K562 (cell line): ENCODE measurements at regions not wholly inside any gene's neighbourhood (a gene's known extent, or its start where the extent isn't known, plus 50 kb on each side); places are given as distances from the start of the nearest gene placed in this dataset.

Experiments
- ATAC-seq: fragments of 200-7000 bp; cut with Tn5 transposase; 3 replicates; pipeline ENCODE4 v1.9.1; 2020; ENCODE audit warnings: moderate library complexity
- BruUV-seq: library from RNA; stranded (reverse); fragments of 400-500 nt; replicated peaks from 2 replicates; lab custom pipeline; 2021; lab: Mats Ljungman, UMichigan
- CTCF ChIA-PET: fragments of 300-600 bp; formaldehyde crosslinking; extraction: SDS; loops from one replicate; lab custom pipeline; 2021; ENCODE audit warnings: low intra/inter-chr PET ratio; lab: Yijun Ruan, JAX
- POLR2A ChIA-PET: fragments of 300-600, 350-650 bp; sonication (Branson Sonifier 250); formaldehyde crosslinking; extraction: SDS; loops from one replicate; lab custom pipeline; 2021; ENCODE audit warnings: antibody characterized with exemption, inconsistent platforms; lab: Yijun Ruan, JAX
- DNase-seq, 4 experiments: peaks; one replicate each; pipeline versions ENCODE4 v3.0.0 to v3.0.0-alpha.2; 2011 to 2018; ENCODE audit warnings: low spot score in 3 of 4, mixed read lengths in 3 of 4; ENCODE audit errors: extremely low read depth in 1 of 4
- FAIRE-seq: peaks from 2 replicates; lab custom pipeline; 2011; peaks lifted over from hg19 to GRCh38; lab: Jason Lieb, UNC
- H2AFZ ChIP-seq: 2 replicates; pipeline ENCODE4 v1.6.0; 2011; ENCODE audit warnings: low read depth, low read length, control low read depth, inconsistent platforms
- H3K27ac ChIP-seq: fragments of 200-600 bp; 3 replicates; pipeline ENCODE4 v1.8.0; 2011; ENCODE audit warnings: low read depth, mild to moderate bottlenecking, control low read depth, inconsistent platforms, low read length, moderate library complexity, mixed read lengths; ENCODE audit errors: extremely low read depth
- H3K27me3 ChIP-seq, 2 experiments: fragments of 300-600 bp in 1 of 2; 2 replicates in 1 of 2; 3 replicates in 1 of 2; pipeline versions ENCODE4 v1.6.0 to v1.8.0; 2011; ENCODE audit warnings: inconsistent platforms in 2 of 2, low read length in 2 of 2, mild to moderate bottlenecking in 1 of 2, mixed read lengths in 1 of 2, moderate library complexity in 1 of 2; ENCODE audit not compliant: control insufficient read depth in 2 of 2, insufficient read depth in 2 of 2
- H3K36me3 ChIP-seq: fragments of 300-600 bp; 3 replicates; pipeline ENCODE4 v1.8.0; 2011; ENCODE audit warnings: mild to moderate bottlenecking, low read length, inconsistent platforms; ENCODE audit not compliant: control insufficient read depth, insufficient read depth
- H3K4me1 ChIP-seq, 2 experiments: fragments of 200-600 bp in 1 of 2; replicated peaks in 1 of 2; 2 replicates in 1 of 2; 3 replicates in 1 of 2; pipeline versions ENCODE4 v1.5.1 to v1.8.0; 2011; ENCODE audit warnings: inconsistent platforms in 2 of 2, low read length in 2 of 2, mild to moderate bottlenecking in 1 of 2, mixed read lengths in 1 of 2, moderate library complexity in 1 of 2; ENCODE audit not compliant: control insufficient read depth in 2 of 2, insufficient read depth in 2 of 2
- H3K4me2 ChIP-seq: 2 replicates; pipeline ENCODE4 v1.6.1; 2011; ENCODE audit warnings: low read length, control low read depth, inconsistent platforms, mixed read lengths; ENCODE audit not compliant: insufficient read depth
- H3K4me3 ChIP-seq: fragments of 200-600 bp; sonication (generic), shearing (Covaris generic); 2 replicates; pipeline ENCODE4 v1.5.1; 2016; ENCODE audit warnings: control low read depth, inconsistent platforms
- H3K79me2 ChIP-seq: fragments of 200-600 bp; 3 replicates; pipeline ENCODE4 v1.8.0; 2011; ENCODE audit warnings: low read length, inconsistent platforms; ENCODE audit not compliant: control insufficient read depth, insufficient read depth
- H3K9ac ChIP-seq, 2 experiments: 2 replicates each; pipeline versions ENCODE4 v1.6.0 to v1.6.1; 2011; ENCODE audit warnings: low read depth in 2 of 2, low read length in 2 of 2, control low read depth in 1 of 2, inconsistent platforms in 1 of 2, mild to moderate bottlenecking in 1 of 2, mixed read lengths in 1 of 2; ENCODE audit not compliant: insufficient read depth in 1 of 2
- H3K9me1 ChIP-seq: one replicate; pipeline ENCODE4 v1.6.0; 2011; ENCODE audit warnings: inconsistent platforms, mild to moderate bottlenecking, low read length, moderate library complexity; ENCODE audit not compliant: control insufficient read depth, insufficient read depth
- H3K9me3 ChIP-seq: replicated peaks from 2 replicates; pipeline ENCODE4 v1.5.1; 2011; ENCODE audit warnings: low read depth, low read length, inconsistent platforms; ENCODE audit not compliant: control insufficient read depth, insufficient read depth
- H4K20me1 ChIP-seq: replicated peaks from 2 replicates; pipeline ENCODE4 v1.6.1; 2011; ENCODE audit warnings: low read length, inconsistent platforms, mixed read lengths; ENCODE audit not compliant: control insufficient read depth, insufficient read depth
- CBFA2T3 ChIP-seq: fragments of 450-650 bp; IDR thresholded peaks from 2 replicates; pipeline ENCODE4 v1.6.1; 2017
- E2F8 ChIP-seq: fragments of 450-650 bp; IDR thresholded peaks from 2 replicates; pipeline ENCODE4 v1.7.1; 2018; ENCODE audit warnings: mild to moderate bottlenecking, low read depth; ENCODE audit not compliant: partially characterized antibody
- ETS1 ChIP-seq: conservative IDR thresholded peaks from 2 replicates; pipeline ENCODE4 v1.6.1; 2011; ENCODE audit warnings: low read depth, mild to moderate bottlenecking, low read length; ENCODE audit not compliant: control insufficient read depth
- ID3 ChIP-seq, 2 experiments: fragments of 250-450 bp in 1 of 2; fragments of 450-650 bp in 1 of 2; sonication (Bioruptor Pico) in 1 of 2; IDR thresholded peaks; 2 replicates each; pipeline versions ENCODE4 v1.6.1 to v1.8.0; 2016 to 2021; ENCODE audit warnings: mild to moderate bottlenecking in 2 of 2, moderate library complexity in 2 of 2, missing compliant biosample characterization in 1 of 2, missing genetic modification characterization in 1 of 2
- KDM4B ChIP-seq, 2 experiments: fragments of 450-650 bp in 1 of 2; sonication (generic) in 1 of 2; IDR thresholded peaks; 2 replicates each; pipeline ENCODE4 v1.6.1; 2016 to 2017; ENCODE audit warnings: borderline replicate concordance in 2 of 2, antibody characterized with exemption in 1 of 2, low read depth in 1 of 2, mild to moderate bottlenecking in 1 of 2
- MEIS2 ChIP-seq: fragments of 450-650 bp; IDR thresholded peaks from 2 replicates; pipeline ENCODE4 v1.6.1; 2014; ENCODE audit warnings: mild to moderate bottlenecking; ENCODE audit not compliant: partially characterized antibody
- MYC ChIP-seq, 2 experiments: fragments of 250-450 bp in 1 of 2; sonication (Bioruptor Pico) in 1 of 2; IDR thresholded peaks; 2 replicates each; pipeline versions ENCODE4 v1.5.1 to v1.6.1; 2012 to 2021; ENCODE audit warnings: low read depth in 2 of 2, borderline replicate concordance in 1 of 2, improper control_type of control experiment in 1 of 2, low read length in 1 of 2, mild to moderate bottlenecking in 1 of 2, moderate library complexity in 1 of 2
- SAP30 ChIP-seq: fragments of 200-600 bp; sonication (generic); IDR thresholded peaks from 2 replicates; pipeline ENCODE4 v1.6.1; 2012; ENCODE audit warnings: borderline replicate concordance, low read depth, mild to moderate bottlenecking, moderate library complexity, low read length, control low read depth, inconsistent platforms; ENCODE audit not compliant: insufficient read depth, poor library complexity, severe bottlenecking
- WGBS: fragments of 100-300 bp; shearing (Covaris generic); methylation state at CpG from one replicate; pipeline ENCODE4 v1.1.6; 2016; ENCODE audit warnings: low coverage, mixed read lengths; ENCODE audit not compliant: insufficient coverage; ENCODE audit errors: missing lambda C conversion rate; 5-methylcytosine and 5-hydroxymethylcytosine counted together
- in situ Hi-C: fragments of 300-500 bp; cut with MboI; formaldehyde crosslinking; loops from 4 replicates; pipeline ENCODE4 v1.15.0; 2018; ENCODE audit warnings: inconsistent platforms, mixed read lengths
- intact Hi-C: fragments of 100-400 bp; cut with micrococcal nuclease; formaldehyde crosslinking; loops from 2 replicates; pipeline ENCODE4 v1.14.2; 2022

DNA sequence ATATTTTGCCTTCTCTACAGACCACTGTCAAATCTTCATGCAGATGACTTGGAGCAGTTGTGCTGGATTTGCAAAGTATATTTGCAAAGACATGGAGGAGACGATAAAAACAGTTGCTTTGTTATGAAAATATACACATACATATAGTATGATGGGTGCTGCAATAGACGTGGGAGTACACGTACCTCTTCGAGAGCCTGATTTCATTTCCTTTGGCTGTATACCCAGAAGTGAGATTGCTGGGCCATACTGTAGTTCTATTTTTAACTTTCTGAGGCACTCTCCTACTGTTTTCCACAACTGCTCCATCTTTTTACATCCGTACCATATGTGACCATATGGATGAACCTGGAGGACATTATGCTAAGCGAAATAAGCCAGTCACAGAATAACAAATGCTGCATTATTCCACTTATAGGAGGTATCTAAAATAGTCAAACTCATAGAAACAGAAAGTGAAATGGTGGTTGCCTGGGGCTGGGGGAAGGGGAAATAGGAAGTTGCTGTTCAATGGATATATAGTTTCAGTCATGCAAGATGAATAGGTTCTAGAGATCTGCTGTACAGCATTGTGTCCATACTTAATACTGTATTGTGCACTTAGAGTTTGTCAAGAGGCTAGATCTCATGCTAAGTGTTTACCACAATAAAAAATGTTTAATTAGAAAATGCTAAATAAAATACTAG, 223.8 kb downstream of the HAO1 start:
- Histone ChIP-seq H3K36me3 (no peaks in the 10 kb centered on the region), H4K20me1 (no peaks in the 10 kb centered on the region), H3K4me2 (no peak overlapping the region), H3K79me2 (no peaks in the 10 kb centered on the region), H3K9me3 (peaks cover under 1% of the 10 kb centered on the region; the same call in 1 of the 2 replicates), H3K4me1 (no peaks in the 10 kb centered on the region), H2AFZ (no peak overlapping the region), H3K9me1 (no peaks in the 10 kb centered on the region), H3K4me3 (no peak overlapping the region), H3K27me3 (no peaks in the 10 kb centered on the region), H3K27ac (no peak overlapping the region)
- in situ Hi-C loops = no loop called here
- WGBS = 0% methylated on average over 6 of the region's 6 CpGs
- no peak for ATAC-seq
- FAIRE-seq = no peak
- BruUV-seq = no TSS peak
- intact Hi-C loops = no loop called here
- POLR2A ChIA-PET = no interaction called here
- no peak for DNase-seq
- no peak for TF ChIP-seq E2F8
- no peak for TF ChIP-seq ID3 (CRISPR knock-in tag; IDR thresholded peaks at IDR 0.05)
- TF ChIP-seq ID3 (tag; IDR thresholded peaks at IDR 0.05) = no peak
- no peak for TF ChIP-seq ETS1
- TF ChIP-seq KDM4B (IDR thresholded peaks at IDR 0.05; ENCODE audit: borderline replicate concordance in 2 of 2, low read depth in 1 of 2) = no peak
- TF ChIP-seq MEIS2 = no peak
- TF ChIP-seq MYC (IDR thresholded peaks at IDR 0.05; ENCODE audit: low read depth, low read length) = no peak
- no peak for TF ChIP-seq MYC (CRISPR knock-in tag; IDR thresholded peaks at IDR 0.05; ENCODE audit: borderline replicate concordance, low read depth)
- TF ChIP-seq SAP30 = no peak
- no peak for TF ChIP-seq CBFA2T3
- TF ChIP-seq, all 486 proteins: peak for 0
- CTCF ChIA-PET = no interaction called here
- no peak overlapping the region for H3K9ac ChIP-seq
